NCI-H1048 (cell line): ENCODE measurements at regions not wholly inside any gene's neighbourhood (a gene's known extent, or its start where the extent isn't known, plus 50 kb on each side); places are given as distances from the start of the nearest gene placed in this dataset.
"Not testable (repeated sequence)": the region's sequence is repeated elsewhere in the genome, so short reads cannot be mapped to it uniquely, and the experiment has no call there.

Experiments
- DNase-seq: peaks from one replicate; lab custom pipeline; 2025; lab: John Stamatoyannopoulos, UW

- no peak for DNase-seq
These were observed 1612.5 kb downstream of the REEP3 start for GRCh38 chr10:65133652-65134051.

DNA sequence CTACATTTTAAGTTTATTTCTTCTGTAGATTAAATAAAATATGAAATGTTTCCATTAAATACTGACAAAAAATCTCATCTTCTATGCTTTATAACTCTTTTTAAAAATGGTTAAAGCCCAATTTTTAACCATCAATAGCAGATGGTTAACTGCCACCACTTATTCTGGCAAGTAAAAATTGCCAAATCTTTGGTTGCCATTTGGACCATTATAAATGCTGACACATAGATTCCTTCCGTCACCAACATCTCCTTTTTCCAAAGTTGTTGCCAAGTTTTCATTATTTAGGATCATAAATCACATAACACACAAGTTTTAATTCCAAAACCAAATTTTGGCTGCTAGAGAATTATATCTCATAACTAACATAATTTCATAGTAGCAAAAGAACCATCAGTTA is 1614.3 kb downstream of the REEP3 start:
- DNase-seq = no peak

DNA sequence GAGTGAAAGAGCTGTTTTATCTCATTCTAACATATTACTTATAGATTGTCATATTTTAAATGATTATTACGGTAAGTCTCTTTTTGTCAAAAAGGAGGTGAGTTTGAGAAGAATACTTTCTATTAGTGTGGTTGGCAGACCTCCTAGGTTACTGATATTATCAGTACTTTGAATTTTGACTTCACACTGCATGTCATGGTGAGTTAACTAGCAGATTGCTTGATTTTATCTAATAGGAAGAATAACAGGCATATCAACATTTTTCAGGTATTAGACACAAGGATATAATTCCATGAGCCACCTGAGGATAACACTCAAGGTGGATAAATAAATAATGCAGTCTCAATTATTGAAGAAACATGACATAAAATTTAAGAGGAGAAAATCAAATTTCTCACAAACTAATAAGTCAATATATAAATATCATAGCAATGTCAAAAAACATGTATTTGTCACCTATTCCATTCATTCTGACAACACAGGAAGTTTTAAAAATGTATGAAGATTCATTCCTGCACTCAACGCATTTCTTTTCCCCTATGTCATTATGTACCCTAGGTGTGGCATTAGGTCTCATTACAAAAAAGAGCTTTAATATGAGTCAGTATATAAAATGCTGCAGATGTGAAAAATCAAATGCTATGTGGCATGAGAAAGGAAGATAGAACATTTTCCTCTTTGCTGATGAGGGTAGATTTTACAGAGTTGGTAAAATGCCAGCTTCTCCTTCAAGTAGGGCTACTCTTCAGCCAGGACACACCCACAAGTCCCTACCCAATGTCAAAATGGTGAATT is 1621.6 kb downstream of the REEP3 start:
- no peak for DNase-seq

DNA sequence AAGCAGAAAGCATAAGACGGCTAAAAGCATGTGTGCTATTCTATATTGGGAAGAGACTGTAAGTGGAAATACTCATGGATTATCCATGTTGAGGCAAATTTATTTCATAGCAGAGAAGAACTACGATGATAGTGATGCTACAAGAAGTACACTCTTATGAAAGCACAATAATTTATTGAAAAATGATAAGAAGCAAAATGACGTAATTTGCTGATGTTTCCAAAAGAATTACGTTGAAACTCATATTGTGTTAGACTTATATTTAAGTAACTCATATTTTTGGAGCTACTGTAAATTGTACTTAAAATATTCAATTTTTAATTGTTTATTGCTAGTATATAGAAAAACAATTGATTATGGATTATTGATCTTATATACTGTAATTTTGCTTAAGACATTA is 1622.5 kb downstream of the REEP3 start:
- DNase-seq = no peak

DNA sequence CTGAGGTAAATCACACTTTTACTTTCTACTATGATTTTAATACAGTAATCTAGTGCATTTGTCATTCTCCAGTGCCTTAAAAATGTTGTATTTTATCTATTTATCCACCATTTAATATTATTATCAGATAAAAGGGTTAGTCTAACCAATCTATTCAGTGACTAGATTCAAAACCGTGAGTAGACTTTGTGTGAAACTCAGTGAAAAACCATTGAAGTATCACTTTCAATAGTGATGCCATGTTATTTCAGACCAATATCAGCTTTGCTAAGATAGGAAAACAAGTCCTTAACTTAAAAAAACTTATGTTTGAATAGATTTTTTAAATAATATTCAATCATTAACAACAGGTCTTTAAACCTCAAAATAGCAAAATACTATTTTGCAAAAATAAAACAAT is 1628.7 kb downstream of the REEP3 start:
- DNase-seq = no peak

DNA sequence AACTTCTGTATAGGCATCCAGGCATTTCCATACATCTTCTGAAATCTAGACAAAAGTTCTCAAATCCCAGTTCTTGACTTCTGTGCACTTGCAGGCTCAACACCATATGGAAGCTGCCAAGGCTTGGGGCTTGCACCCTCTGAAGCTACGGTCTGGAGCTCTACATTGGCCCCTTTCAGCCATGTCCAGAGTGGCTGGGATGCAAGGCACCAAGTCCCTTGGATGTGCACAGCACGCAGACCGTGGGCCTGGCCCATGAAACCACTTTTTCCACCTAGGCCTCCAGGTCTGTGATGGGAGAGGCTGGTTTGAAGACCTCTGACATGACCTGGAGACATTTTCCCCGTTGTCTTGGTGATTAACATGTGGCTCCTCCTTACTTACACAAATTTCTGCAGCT is 1645.1 kb downstream of the REEP3 start:
- no peak for DNase-seq

GRCh38 chr10:65172249-65172648 is 1651.0 kb downstream of the REEP3 start:
- DNase-seq = no peak

DNA sequence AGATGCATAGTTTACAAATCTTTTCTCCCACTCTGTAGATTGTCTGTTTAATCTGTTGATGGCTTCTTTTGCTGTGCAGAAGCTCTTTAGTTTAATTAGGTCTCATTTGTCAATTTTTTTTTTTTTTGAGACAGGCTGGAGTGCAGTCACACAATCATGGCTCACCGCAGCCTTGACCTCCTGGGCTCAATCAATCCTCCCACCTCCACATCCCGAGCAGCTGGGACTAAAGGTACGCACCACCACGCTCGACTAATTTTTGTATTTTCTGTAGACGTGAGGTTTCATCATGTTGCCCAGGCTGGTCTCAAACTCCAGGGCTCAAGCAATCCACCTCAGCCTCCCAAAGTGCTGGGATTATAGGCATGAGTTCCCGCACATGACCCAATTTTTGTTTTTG is 1655.8 kb downstream of the REEP3 start:
- DNase-seq = no peak

DNA sequence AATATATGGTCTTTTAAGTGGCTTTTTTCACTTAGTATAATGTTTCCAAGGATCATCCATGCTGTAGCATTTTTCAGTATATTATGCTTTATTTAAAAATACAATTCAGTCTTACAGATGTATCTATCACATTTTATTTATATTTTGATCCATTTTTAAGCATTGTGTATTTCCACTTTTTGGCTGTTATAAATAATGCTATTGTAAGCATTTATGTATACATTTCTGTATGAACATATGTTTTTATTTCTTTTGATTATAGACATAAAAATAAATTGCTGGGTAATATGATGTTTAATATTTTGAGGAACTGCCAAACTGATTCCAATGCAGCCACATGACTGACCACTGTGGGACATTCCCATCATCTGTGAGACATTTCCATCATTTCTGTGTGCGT is 1662.0 kb downstream of the REEP3 start:
- DNase-seq = no peak

- not testable (repeated sequence) for DNase-seq
These were observed 1665.5 kb downstream of the REEP3 start for GRCh38 chr10:65186668-65187067.

GRCh38 chr10:65194126-65194525 is 1672.9 kb downstream of the REEP3 start:
- DNase-seq = no peak

- no peak for DNase-seq
These were observed 1673.4 kb downstream of the REEP3 start for GRCh38 chr10:65194555-65194954.

- DNase-seq = no peak
These were observed 1674.9 kb downstream of the REEP3 start for GRCh38 chr10:65196111-65196510.

DNA sequence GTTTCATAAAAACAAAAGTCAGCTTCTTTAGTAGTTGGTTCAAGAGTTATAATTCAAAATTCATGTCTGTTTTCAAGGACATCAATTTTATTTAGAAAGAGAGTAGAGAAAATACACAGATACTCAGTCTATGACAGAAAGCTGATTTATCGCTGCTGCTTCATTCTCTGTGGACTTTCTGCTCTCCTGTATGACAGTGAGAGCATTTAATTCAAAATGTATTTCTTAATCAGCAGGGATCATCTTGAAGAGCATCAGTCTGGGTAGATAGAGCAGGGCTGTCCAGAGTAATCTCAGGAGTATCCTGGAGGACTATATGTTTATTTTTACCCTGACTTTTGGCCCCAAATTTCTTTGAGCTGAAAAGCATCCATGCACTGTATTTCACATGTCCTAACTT is 1676.7 kb downstream of the REEP3 start:
- DNase-seq = no peak

GRCh38 chr10:65201491-65201890 is 1680.3 kb downstream of the REEP3 start:
- no peak for DNase-seq

DNA sequence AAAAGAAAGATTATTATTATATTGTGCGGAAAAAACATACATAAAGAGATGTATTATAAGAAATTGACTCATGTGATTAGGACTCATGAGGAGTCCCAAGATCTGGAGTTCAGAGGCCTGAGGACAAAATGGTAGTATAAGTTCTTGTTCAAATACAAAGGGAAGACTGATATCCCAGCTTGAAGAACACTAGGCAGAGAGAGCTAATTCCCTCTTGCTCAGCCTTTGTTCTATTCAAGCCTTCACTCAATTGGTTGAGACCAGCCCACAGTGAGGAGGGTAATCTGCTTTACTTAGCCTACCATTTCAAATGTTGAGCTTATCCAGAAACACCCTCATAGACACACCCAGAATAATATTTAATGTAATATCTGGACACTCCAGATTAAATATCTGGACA is 1683.8 kb downstream of the REEP3 start:
- no peak for DNase-seq

DNA sequence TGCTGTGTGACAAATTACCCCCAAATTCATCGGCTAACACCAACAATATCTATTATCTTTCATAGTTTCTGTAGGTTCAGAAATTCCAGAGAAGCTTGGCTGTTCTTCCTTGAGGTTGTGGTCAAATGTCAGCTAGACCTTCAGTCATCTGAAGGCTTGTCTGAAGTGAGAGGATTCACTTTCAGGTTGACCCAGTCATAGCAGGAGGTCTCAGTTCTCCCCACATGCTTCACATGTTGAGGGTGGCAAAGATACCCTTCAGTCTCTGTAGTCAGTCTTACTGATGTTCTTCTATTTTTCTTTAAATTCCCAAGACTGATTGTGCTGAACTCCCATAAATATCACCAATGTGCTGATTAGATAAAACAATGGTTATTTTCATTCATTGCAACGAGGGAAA is 1692.0 kb downstream of the REEP3 start:
- no peak for DNase-seq

- DNase-seq = no peak
These were observed 1698.2 kb downstream of the REEP3 start for GRCh38 chr10:65219444-65219843.

DNA sequence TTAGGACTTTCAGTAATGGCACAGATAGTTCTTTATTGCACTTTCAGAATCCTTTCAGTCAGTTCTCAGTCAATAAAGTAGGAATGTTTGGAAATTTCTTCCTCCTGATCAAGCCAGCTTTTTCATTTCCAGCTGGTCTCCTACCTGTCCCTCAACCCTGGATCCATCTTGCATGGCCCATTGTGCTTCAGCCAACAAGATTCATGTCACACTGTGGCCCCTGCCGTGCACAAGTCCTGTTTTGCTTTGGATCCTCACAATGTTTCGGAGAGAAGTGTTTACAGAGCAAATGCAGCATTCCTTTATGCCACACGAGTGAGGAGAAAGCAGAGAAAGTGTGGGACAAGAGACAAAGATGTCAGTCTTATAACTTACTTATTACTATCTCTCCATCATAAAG is 1694.7 kb upstream of the LRRTM3 start:
- DNase-seq = no peak

- no peak for DNase-seq
These were observed 1691.6 kb upstream of the LRRTM3 start for GRCh38 chr10:65234261-65234660.

GRCh38 chr10:65235266-65235665 is 1690.6 kb upstream of the LRRTM3 start:
- DNase-seq = no peak

DNA sequence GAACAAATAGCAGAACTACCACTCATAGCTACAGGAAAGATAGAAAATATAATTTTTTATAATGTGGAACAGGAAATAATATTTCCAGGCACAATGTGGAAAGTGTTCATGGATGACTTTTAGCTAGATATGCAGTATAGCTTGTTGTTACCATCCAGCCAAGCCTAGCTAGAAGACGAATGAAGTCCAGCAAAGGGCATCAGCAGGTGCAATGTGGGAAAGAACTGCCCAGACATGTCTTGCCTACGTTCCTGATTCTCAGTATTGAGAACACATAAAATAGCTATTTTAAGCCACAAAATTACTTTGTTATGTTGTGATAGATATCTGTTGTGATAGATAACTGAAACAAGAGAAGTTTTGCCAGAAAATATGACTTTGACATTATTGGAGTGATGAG is 1690.0 kb upstream of the LRRTM3 start:
- no peak for DNase-seq

DNA sequence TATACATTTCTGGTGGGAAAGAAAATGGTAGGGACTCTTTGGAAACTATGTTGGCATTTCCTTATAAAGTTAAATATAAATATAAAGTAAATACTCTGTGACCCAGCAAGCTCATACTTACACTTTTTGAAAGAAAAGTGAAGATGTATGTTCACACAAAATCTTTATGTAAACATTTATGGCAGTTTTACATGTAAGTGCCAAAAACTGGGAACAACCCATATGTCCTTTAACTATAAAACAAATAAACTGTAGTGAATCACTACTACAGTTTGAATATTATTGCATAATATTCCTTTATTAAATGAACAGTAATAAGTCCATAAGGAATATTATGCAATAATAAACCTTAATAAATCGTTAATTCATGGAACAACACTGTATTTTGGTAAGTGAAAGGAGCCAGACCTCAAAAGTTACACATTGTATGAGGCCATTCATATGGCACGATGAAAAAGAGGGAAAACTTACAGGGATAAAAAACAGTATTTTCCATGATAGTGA is 1660.3 kb upstream of the LRRTM3 start:
- DNase-seq = no peak

GRCh38 chr10:65269551-65269950 is 1656.3 kb upstream of the LRRTM3 start:
- DNase-seq = not testable (repeated sequence)
